ENCODE measurements at regions not wholly inside any gene's neighbourhood (a gene's known extent, or its start where the extent isn't known, plus 50 kb on each side); places are given as distances from the start of the nearest gene placed in this dataset.

DNA sequence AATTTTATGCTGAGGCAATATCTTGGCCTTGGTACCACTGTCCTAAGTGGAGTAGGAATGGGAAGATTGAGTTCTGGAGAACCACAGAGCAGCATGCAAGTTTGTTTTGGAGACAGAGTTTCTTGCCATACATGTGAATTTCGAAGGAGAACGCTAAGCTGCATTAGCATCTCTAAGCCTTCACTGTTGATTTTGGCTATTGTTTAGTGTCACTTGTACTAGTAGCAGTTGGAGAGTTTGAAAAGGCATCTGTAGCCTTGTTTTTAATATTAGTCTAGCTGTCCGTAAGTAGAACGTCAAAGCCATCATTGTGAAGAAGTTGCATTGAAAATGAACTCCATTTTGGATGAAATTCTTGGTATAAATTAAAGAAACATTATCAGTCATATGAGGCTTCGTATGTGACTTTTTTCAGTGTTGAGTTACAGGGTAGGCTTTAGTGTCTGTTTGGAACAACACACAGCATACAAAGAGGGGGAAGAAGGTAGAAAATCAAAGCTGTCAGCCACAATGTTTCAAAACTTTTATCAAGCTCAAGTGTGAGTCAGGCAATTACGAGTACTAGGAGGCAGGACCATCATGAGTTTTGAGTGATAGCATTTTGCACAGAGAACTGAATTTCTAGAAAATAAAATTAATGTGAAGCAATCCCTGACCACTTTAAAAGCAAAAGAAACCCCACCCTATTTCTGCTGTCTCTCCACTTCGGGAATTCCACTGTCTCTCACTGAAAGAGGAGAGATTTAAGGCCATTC, 70.2 kb upstream of the NAV3 start:
- Histone ChIP-seq H3K4me2 (ENCODE audit: insufficient read depth, low read length) (no peak overlapping the region), H3K36me3 (ENCODE audit: insufficient read depth, low read length) (no peaks in the 10 kb centered on the region), H3K27me3 (ENCODE audit: insufficient read depth, low read length) (no peaks in the 10 kb centered on the region), H3K4me1 (ENCODE audit: insufficient read depth, low read length) (no peaks in the 10 kb centered on the region), H3K79me2 (ENCODE audit: insufficient read depth, low read length) (no peaks in the 10 kb centered on the region), H4K20me1 (ENCODE audit: insufficient read depth, low read length) (no peaks in the 10 kb centered on the region), H3K27ac (ENCODE audit: low read depth, low read length) (no peak overlapping the region), H3K4me3 (ENCODE audit: insufficient read depth, low read length) (no peak overlapping the region), H3K9me3 (ENCODE audit: low read depth, low read length) (no peaks in the 10 kb centered on the region), H2AFZ (ENCODE audit: low read length) (no peak overlapping the region)
- TF ChIP-seq, protein P1, sequence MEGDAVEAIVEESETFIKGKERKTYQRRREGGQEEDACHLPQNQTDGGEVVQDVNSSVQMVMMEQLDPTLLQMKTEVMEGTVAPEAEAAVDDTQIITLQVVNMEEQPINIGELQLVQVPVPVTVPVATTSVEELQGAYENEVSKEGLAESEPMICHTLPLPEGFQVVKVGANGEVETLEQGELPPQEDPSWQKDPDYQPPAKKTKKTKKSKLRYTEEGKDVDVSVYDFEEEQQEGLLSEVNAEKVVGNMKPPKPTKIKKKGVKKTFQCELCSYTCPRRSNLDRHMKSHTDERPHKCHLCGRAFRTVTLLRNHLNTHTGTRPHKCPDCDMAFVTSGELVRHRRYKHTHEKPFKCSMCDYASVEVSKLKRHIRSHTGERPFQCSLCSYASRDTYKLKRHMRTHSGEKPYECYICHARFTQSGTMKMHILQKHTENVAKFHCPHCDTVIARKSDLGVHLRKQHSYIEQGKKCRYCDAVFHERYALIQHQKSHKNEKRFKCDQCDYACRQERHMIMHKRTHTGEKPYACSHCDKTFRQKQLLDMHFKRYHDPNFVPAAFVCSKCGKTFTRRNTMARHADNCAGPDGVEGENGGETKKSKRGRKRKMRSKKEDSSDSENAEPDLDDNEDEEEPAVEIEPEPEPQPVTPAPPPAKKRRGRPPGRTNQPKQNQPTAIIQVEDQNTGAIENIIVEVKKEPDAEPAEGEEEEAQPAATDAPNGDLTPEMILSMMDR (IDR thresholded peaks at IDR 0.05; ENCODE audit: extremely low read depth, low read depth, low read length), result no peak
- no peak for DNase-seq (ENCODE audit: insufficient read length, low spot score, missing footprints)

DNA sequence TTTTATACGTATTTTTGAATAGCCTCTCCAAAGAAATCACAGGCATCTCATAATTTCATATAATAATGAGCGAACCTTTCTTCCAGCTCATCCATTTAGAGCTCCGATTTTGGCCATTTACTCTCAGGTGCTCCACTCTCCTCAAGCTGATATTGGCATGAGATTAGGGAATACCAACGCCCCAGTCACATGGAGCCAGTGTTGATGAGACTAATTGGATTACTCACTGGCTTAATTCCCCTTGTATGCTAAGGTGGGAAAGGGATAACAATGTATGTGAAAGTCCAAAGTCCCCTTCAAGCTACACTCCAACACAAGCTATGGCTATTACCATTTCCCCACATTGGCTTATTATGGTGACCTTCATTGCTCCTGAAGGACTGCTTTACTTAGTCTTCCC, 76.6 kb upstream of the NAV3 start:
- no peak overlapping the region for H3K4me3 ChIP-seq (ENCODE audit: insufficient read depth, low read length)
- TF ChIP-seq, protein P1 (IDR thresholded peaks at IDR 0.05; ENCODE audit: extremely low read depth, low read depth, low read length), result no peak
- H3K9me3 ChIP-seq (ENCODE audit: low read depth, low read length), result no peaks in the 10 kb centered on the region
- no peaks in the 10 kb centered on the region for H3K36me3 ChIP-seq (ENCODE audit: insufficient read depth, low read length)
- H2AFZ ChIP-seq (ENCODE audit: low read length), result no peak overlapping the region
- DNase-seq (ENCODE audit: insufficient read length, low spot score, missing footprints), result no peak
- H3K4me1 ChIP-seq (ENCODE audit: insufficient read depth, low read length), result peaks cover 6% of the 10 kb centered on the region
- no peak overlapping the region for H3K4me2 ChIP-seq (ENCODE audit: insufficient read depth, low read length)
- H3K27ac ChIP-seq (ENCODE audit: low read depth, low read length), result no peak overlapping the region
- peaks cover 9% of the 10 kb centered on the region for H3K27me3 ChIP-seq (ENCODE audit: insufficient read depth, low read length)
- no peaks in the 10 kb centered on the region for H3K79me2 ChIP-seq (ENCODE audit: insufficient read depth, low read length)
- no peaks in the 10 kb centered on the region for H4K20me1 ChIP-seq (ENCODE audit: insufficient read depth, low read length)

DNA sequence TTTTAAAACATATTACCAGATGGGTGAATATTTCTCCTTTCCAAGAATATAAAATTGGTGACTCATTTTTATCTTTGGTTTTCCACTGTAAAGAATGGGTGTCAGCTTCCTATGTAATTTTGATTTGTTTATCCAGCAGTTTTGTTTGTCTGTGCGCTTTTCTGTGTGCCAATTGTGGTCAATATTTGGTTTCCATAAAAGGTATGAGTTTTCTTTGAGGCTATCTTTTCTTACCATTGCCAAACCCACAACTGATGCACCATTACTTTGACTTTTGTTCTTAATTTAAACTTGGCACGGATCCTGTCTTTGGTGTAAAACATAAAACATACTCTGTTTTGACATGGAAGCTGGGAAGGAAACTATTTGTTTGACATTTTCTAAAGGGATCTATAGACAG, 78.8 kb upstream of the NAV3 start:
- no peak overlapping the region for H3K27ac ChIP-seq (ENCODE audit: low read depth, low read length)
- H2AFZ ChIP-seq (ENCODE audit: low read length), result no peak overlapping the region
- peaks cover 6% of the 10 kb centered on the region for H3K4me1 ChIP-seq (ENCODE audit: insufficient read depth, low read length)
- TF ChIP-seq, protein P1 (IDR thresholded peaks at IDR 0.05; ENCODE audit: extremely low read depth, low read depth, low read length), result no peak
- H3K9me3 ChIP-seq (ENCODE audit: low read depth, low read length), result no peaks in the 10 kb centered on the region
- no peaks in the 10 kb centered on the region for H3K36me3 ChIP-seq (ENCODE audit: insufficient read depth, low read length)
- peak overlapping the region; percentile 40 for H3K4me3 ChIP-seq (ENCODE audit: insufficient read depth, low read length)
- H4K20me1 ChIP-seq (ENCODE audit: insufficient read depth, low read length), result no peaks in the 10 kb centered on the region
- no peak for DNase-seq (ENCODE audit: insufficient read length, low spot score, missing footprints)
- H3K79me2 ChIP-seq (ENCODE audit: insufficient read depth, low read length), result no peaks in the 10 kb centered on the region
- peaks cover 9% of the 10 kb centered on the region for H3K27me3 ChIP-seq (ENCODE audit: insufficient read depth, low read length)
- peak overlapping the region; percentile 45 for H3K4me2 ChIP-seq (ENCODE audit: insufficient read depth, low read length)

DNA sequence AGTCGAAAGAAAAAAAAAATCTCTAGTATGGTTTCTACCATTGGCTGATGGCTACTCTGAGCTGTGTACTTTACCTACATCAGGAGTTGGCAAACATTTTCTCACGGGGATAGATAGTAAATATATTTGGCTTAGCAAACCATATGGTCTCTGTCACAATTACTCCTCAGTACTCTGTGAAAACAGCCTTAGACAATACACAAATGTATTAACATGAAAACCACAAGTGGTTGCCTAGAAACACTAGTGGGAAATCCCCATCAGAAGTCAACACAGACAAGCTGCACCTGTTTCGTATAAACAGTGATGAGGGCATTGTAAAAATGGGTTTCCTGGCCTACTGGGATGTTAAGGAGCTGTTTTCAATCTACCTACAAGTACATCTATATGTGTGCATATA, 84.6 kb upstream of the NAV3 start:
- no peaks in the 10 kb centered on the region for H3K4me1 ChIP-seq (ENCODE audit: insufficient read depth, low read length)
- no peak overlapping the region for H2AFZ ChIP-seq (ENCODE audit: low read length)
- H3K79me2 ChIP-seq (ENCODE audit: insufficient read depth, low read length), result no peaks in the 10 kb centered on the region
- TF ChIP-seq, protein P1 (IDR thresholded peaks at IDR 0.05; ENCODE audit: extremely low read depth, low read depth, low read length), result no peak
- H3K36me3 ChIP-seq (ENCODE audit: insufficient read depth, low read length), result no peaks in the 10 kb centered on the region
- no peak overlapping the region for H3K4me3 ChIP-seq (ENCODE audit: insufficient read depth, low read length)
- H4K20me1 ChIP-seq (ENCODE audit: insufficient read depth, low read length), result no peaks in the 10 kb centered on the region
- H3K4me2 ChIP-seq (ENCODE audit: insufficient read depth, low read length), result no peak overlapping the region
- H3K9me3 ChIP-seq (ENCODE audit: low read depth, low read length), result no peaks in the 10 kb centered on the region
- no peaks in the 10 kb centered on the region for H3K27me3 ChIP-seq (ENCODE audit: insufficient read depth, low read length)
- H3K27ac ChIP-seq (ENCODE audit: low read depth, low read length), result no peak overlapping the region
- DNase-seq (ENCODE audit: insufficient read length, low spot score, missing footprints), result no peak

All from osteoblast (primary cell).